OCI-LY1 (cell line): ENCODE measurements at regions not wholly inside any gene's neighbourhood (a gene's known extent, or its start where the extent isn't known, plus 50 kb on each side); places are given as distances from the start of the nearest gene placed in this dataset.
A peak's percentile ranks its signal among the peaks of the same experiment; 100 is the strongest.

Source experiments
- H2AFZ ChIP-seq: fragments of 200-600 bp; sonication (generic), shearing (Covaris generic); 2 replicates; pipeline ENCODE4 v1.6.0; 2014; ENCODE audit warnings: antibody characterized with exemption, mild to moderate bottlenecking, low read length
- H3F3A ChIP-seq: fragments of 200-600 bp; sonication (generic), shearing (Covaris generic); 2 replicates; pipeline ENCODE4 v1.6.0; 2014; ENCODE audit warnings: mild to moderate bottlenecking, antibody characterized with exemption, low read length, moderate library complexity; ENCODE audit not compliant: insufficient read depth
- H3K27ac ChIP-seq: fragments of 200-600 bp; sonication (generic); 2 replicates; pipeline ENCODE4 v1.5.1; 2014; ENCODE audit warnings: low read length, mixed run types, mild to moderate bottlenecking, low read depth; ENCODE audit not compliant: poor library complexity, severe bottlenecking
- H3K27me3 ChIP-seq: fragments of 200-600 bp; sonication (generic); 2 replicates; pipeline ENCODE4 v1.6.0; 2014; ENCODE audit warnings: antibody characterized with exemption, mild to moderate bottlenecking, low read length, moderate library complexity; ENCODE audit not compliant: insufficient read depth
- H3K36me3 ChIP-seq: fragments of 200-600 bp; sonication (generic); 2 replicates; pipeline ENCODE4 v1.6.1; 2014; ENCODE audit warnings: mild to moderate bottlenecking, antibody characterized with exemption, low read length, moderate library complexity, mixed read lengths; ENCODE audit not compliant: insufficient read depth
- H3K4me1 ChIP-seq: fragments of 200-600 bp; sonication (generic); 2 replicates; pipeline ENCODE4 v1.5.1; 2014; ENCODE audit warnings: mild to moderate bottlenecking, low read length, moderate library complexity; ENCODE audit not compliant: insufficient read depth, severe bottlenecking
- H3K4me2 ChIP-seq: fragments of 200-600 bp; sonication (generic), shearing (Covaris generic); 2 replicates; pipeline ENCODE4 v1.6.1; 2014; ENCODE audit warnings: low read length
- H3K4me3 ChIP-seq: fragments of 200-600 bp; sonication (generic); 2 replicates; pipeline ENCODE4 v1.5.1; 2014; ENCODE audit warnings: low read length, low read depth, mild to moderate bottlenecking, mixed read lengths; ENCODE audit not compliant: poor library complexity, severe bottlenecking
- H3K79me2 ChIP-seq: fragments of 200-600 bp; shearing (Covaris generic); 2 replicates; pipeline ENCODE4 v1.6.1; 2016; ENCODE audit warnings: mixed run types, low read length, mixed read lengths; ENCODE audit not compliant: insufficient read depth
- H3K9ac ChIP-seq: fragments of 200-600 bp; sonication (generic), shearing (Covaris generic); 2 replicates; pipeline ENCODE4 v1.6.1; 2014; ENCODE audit warnings: mild to moderate bottlenecking, low read length, mixed read lengths
- H3K9me2 ChIP-seq: fragments of 200-600 bp; sonication (generic), shearing (Covaris generic); 2 replicates; pipeline ENCODE4 v1.6.1; 2014; ENCODE audit warnings: low read depth, mild to moderate bottlenecking, low read length, mixed read lengths
- H3K9me3 ChIP-seq: fragments of 200-600 bp; shearing (Covaris generic); 2 replicates; pipeline ENCODE4 v1.6.1; 2014; ENCODE audit warnings: low read length, mixed read lengths
- H4K20me1 ChIP-seq: fragments of 200-600 bp; sonication (generic), shearing (Covaris generic); 2 replicates; pipeline ENCODE4 v1.6.0; 2016; ENCODE audit warnings: mild to moderate bottlenecking, low read length; ENCODE audit not compliant: insufficient read depth
- CTCF ChIP-seq: fragments of 200-600 bp; sonication (generic), shearing (Covaris generic); IDR thresholded peaks from 2 replicates; pipeline ENCODE4 v1.5.1; 2017; ENCODE audit warnings: mild to moderate bottlenecking, antibody characterized with exemption, low read length, moderate library complexity, mixed read lengths
- EZH2 ChIP-seq: fragments of 200-600 bp; sonication (generic), shearing (Covaris generic); IDR thresholded peaks from 2 replicates; pipeline ENCODE4 v1.8.0; 2017; ENCODE audit warnings: borderline replicate concordance, mixed run types, mild to moderate bottlenecking, antibody characterized with exemption, low read length, moderate library complexity, mixed read lengths

DNA sequence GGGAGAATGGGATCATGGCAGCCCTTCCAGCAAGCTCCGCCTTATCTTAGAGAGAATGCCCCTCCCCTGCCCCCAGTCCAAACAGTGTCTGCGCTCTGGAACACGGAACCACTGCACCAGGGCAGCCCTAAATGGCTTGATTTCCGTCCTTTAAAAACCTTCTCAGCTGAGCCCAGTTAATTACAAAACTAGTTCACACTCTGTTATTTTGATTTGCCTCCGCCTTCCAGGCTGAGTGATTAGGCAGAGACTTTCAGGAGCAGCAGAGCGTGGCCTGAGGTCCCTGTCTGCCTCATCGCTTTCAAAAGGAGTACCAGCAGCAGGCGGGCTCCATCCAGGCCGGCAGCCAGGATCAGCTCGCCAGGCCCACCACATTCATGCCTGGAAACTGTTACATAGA lies 313.0 kb downstream of the BRD1 start:
- no peak for TF ChIP-seq EZH2
- TF ChIP-seq CTCF, result no peak
- H3K9ac ChIP-seq, result no peak overlapping the region
- no peaks in the 10 kb centered on the region for H3K79me2 ChIP-seq
- H3F3A ChIP-seq, result no peaks in the 10 kb centered on the region
- H3K9me2 ChIP-seq, result no peaks in the 10 kb centered on the region
- H4K20me1 ChIP-seq, result no peaks in the 10 kb centered on the region
- no peaks in the 10 kb centered on the region for H3K27me3 ChIP-seq
- H3K9me3 ChIP-seq, result peaks cover 20% of the 10 kb centered on the region
- H3K4me2 ChIP-seq, result peak overlapping the region; percentile 38; the same call in 1 of the 2 replicates
- no peak overlapping the region for H2AFZ ChIP-seq
- peaks cover 22% of the 10 kb centered on the region for H3K4me1 ChIP-seq
- no peak overlapping the region for H3K27ac ChIP-seq
- H3K4me3 ChIP-seq, result no peak overlapping the region
- H3K36me3 ChIP-seq, result peaks cover 10% of the 10 kb centered on the region; the same call in 1 of the 2 replicates

- TF ChIP-seq EZH2 (no peak), CTCF (no peak)
- H3K27ac ChIP-seq, result no peak overlapping the region
- no peak overlapping the region for H3K9ac ChIP-seq
Observed at GRCh38 chr22:49514211-49514610, 313.5 kb downstream of the BRD1 start.

DNA sequence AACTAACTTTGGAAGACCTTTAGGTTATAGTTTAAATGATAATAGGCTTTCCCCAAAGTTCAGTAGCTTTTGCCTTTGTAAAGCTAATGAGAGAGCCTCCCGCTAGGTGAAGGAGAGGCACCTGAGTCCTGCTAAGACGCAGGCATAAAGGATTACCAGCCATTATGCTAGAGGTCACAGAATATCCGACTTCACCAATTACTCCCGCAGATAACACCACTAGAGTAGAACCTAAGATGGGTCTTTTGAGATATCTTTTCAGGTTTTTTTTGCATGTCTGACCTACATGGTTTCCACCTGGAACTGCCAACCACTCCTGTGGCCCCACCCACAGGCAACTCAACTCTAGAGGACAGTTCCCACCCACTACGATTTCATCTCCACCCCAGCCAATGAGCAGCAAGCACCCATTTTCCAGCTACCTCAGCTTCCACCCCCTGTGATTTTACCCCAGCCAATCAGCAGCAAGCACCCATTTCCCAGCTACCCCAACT lies 314.3 kb downstream of the BRD1 start:
- peaks cover 20% of the 10 kb centered on the region for H3K9me3 ChIP-seq
- no peaks in the 10 kb centered on the region for H4K20me1 ChIP-seq
- no peak overlapping the region for H3K9ac ChIP-seq
- H3F3A ChIP-seq, result no peaks in the 10 kb centered on the region
- H3K9me2 ChIP-seq, result no peaks in the 10 kb centered on the region
- H3K27me3 ChIP-seq, result no peaks in the 10 kb centered on the region
- no peaks in the 10 kb centered on the region for H3K79me2 ChIP-seq
- no peak overlapping the region for H3K4me3 ChIP-seq
- H3K36me3 ChIP-seq, result peaks cover 10% of the 10 kb centered on the region; the same call in 1 of the 2 replicates
- H2AFZ ChIP-seq, result no peak overlapping the region
- H3K4me2 ChIP-seq, result no peak overlapping the region
- no peak overlapping the region for H3K27ac ChIP-seq
- TF ChIP-seq EZH2 (no peak), CTCF (no peak)
- peaks cover 22% of the 10 kb centered on the region for H3K4me1 ChIP-seq

More at GRCh38 chr22:49514211-49514610, 313.5 kb downstream of the BRD1 start:
- no peaks in the 10 kb centered on the region for H3F3A ChIP-seq
- no peaks in the 10 kb centered on the region for H4K20me1 ChIP-seq
- peaks cover 22% of the 10 kb centered on the region for H3K4me1 ChIP-seq
- no peaks in the 10 kb centered on the region for H3K27me3 ChIP-seq
- no peak overlapping the region for H3K4me3 ChIP-seq
- H2AFZ ChIP-seq, result no peak overlapping the region
- no peaks in the 10 kb centered on the region for H3K9me2 ChIP-seq
- peaks cover 20% of the 10 kb centered on the region for H3K9me3 ChIP-seq
- H3K79me2 ChIP-seq, result no peaks in the 10 kb centered on the region
- peaks cover 10% of the 10 kb centered on the region; the same call in 1 of the 2 replicates for H3K36me3 ChIP-seq
- H3K4me2 ChIP-seq, result peak overlapping the region; percentile 38; the same call in 1 of the 2 replicates
